GM12875 (cell line): ENCODE measurements at regions not wholly inside any gene's neighbourhood (a gene's known extent, or its start where the extent isn't known, plus 50 kb on each side); places are given as distances from the start of the nearest gene placed in this dataset.

ENCODE experiments used
- H3K4me3 ChIP-seq: one replicate; pipeline ENCODE4 v1.5.1; 2011; ENCODE audit warnings: low read depth, low read length, control low read depth
- TF ChIP-seq, protein P1 (sequence below): IDR thresholded peaks from 2 replicates; pipeline ENCODE4 v1.5.1; 2011; ENCODE audit warnings: low read depth, mild to moderate bottlenecking, control low read depth, inconsistent platforms, low read length, moderate library complexity, borderline replicate concordance; ENCODE audit not compliant: insufficient read depth

- no peak overlapping the region for H3K4me3 ChIP-seq
- TF ChIP-seq, protein P1, sequence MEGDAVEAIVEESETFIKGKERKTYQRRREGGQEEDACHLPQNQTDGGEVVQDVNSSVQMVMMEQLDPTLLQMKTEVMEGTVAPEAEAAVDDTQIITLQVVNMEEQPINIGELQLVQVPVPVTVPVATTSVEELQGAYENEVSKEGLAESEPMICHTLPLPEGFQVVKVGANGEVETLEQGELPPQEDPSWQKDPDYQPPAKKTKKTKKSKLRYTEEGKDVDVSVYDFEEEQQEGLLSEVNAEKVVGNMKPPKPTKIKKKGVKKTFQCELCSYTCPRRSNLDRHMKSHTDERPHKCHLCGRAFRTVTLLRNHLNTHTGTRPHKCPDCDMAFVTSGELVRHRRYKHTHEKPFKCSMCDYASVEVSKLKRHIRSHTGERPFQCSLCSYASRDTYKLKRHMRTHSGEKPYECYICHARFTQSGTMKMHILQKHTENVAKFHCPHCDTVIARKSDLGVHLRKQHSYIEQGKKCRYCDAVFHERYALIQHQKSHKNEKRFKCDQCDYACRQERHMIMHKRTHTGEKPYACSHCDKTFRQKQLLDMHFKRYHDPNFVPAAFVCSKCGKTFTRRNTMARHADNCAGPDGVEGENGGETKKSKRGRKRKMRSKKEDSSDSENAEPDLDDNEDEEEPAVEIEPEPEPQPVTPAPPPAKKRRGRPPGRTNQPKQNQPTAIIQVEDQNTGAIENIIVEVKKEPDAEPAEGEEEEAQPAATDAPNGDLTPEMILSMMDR, result no peak
Measured at GRCh38 chr13:27728271-27728670, 64.0 kb upstream of the GSX1 start.

GRCh38 chr13:27730191-27730590 lies 62.1 kb upstream of the GSX1 start:
- H3K4me3 ChIP-seq, result no peak overlapping the region
- TF ChIP-seq, protein P1, result no peak
